ENCODE measurements at regions not wholly inside any gene's neighbourhood (a gene's known extent, or its start where the extent isn't known, plus 50 kb on each side); places are given as distances from the start of the nearest gene placed in this dataset.
"Not testable (repeated sequence)": the region's sequence is repeated elsewhere in the genome, so short reads cannot be mapped to it uniquely, and the experiment has no call there.

GRCh38 chr3:5644773-5645670 is 457.5 kb downstream of the EDEM1 start:
- DNase-seq, result no peak

- no peak for DNase-seq
Measured at GRCh38 chr3:5645692-5646410, 458.3 kb downstream of the EDEM1 start.

- DNase-seq, result no peak
Measured at GRCh38 chr3:5650303-5650702, 462.8 kb downstream of the EDEM1 start.

GRCh38 chr3:5651351-5651750 is 463.8 kb downstream of the EDEM1 start:
- DNase-seq, result no peak

- no peak for DNase-seq
Measured at GRCh38 chr3:5653426-5654143, 466.1 kb downstream of the EDEM1 start.

- DNase-seq, result peak; percentile 1
Measured at GRCh38 chr3:5657106-5657505, 469.6 kb downstream of the EDEM1 start.

GRCh38 chr3:5663601-5664000 is 476.1 kb downstream of the EDEM1 start:
- no peak for DNase-seq

GRCh38 chr3:5666455-5666854 is 478.9 kb downstream of the EDEM1 start:
- no peak for DNase-seq

- DNase-seq, result no peak
Measured at GRCh38 chr3:5673521-5673920, 486.0 kb downstream of the EDEM1 start.

- no peak for DNase-seq
Measured at GRCh38 chr3:5675319-5675718, 487.8 kb downstream of the EDEM1 start.

- no peak for DNase-seq
Measured at GRCh38 chr3:5677555-5677954, 490.0 kb downstream of the EDEM1 start.

- no peak for DNase-seq
Measured at GRCh38 chr3:5678248-5678647, 490.7 kb downstream of the EDEM1 start.

GRCh38 chr3:5678844-5679243 is 491.3 kb downstream of the EDEM1 start:
- no peak for DNase-seq

- DNase-seq, result no peak
Measured at GRCh38 chr3:5687230-5687629, 499.7 kb downstream of the EDEM1 start.

- no peak for DNase-seq
Measured at GRCh38 chr3:5690490-5690889, 503.0 kb downstream of the EDEM1 start.

GRCh38 chr3:5690904-5691532 is 503.5 kb downstream of the EDEM1 start:
- DNase-seq, result no peak

- DNase-seq, result no peak
Measured at GRCh38 chr3:5692446-5692845, 504.9 kb downstream of the EDEM1 start.

GRCh38 chr3:5694266-5694665 is 506.8 kb downstream of the EDEM1 start:
- DNase-seq, result no peak

- no peak for DNase-seq
Measured at GRCh38 chr3:5698851-5699250, 511.3 kb downstream of the EDEM1 start.

GRCh38 chr3:5699313-5699712 is 511.8 kb downstream of the EDEM1 start:
- no peak for DNase-seq

GRCh38 chr3:5699811-5700210 is 512.3 kb downstream of the EDEM1 start:
- no peak for DNase-seq

GRCh38 chr3:5701005-5701404 is 513.5 kb downstream of the EDEM1 start:
- DNase-seq, result not testable (repeated sequence)

GRCh38 chr3:5707794-5708193 is 520.3 kb downstream of the EDEM1 start:
- no peak for DNase-seq

All from CD4-positive, alpha-beta T cell treated with Interleukin-12 subunit alpha and Interleukin-12 subunit beta, for 1 hour (primary cell).